ENCODE measurements at regions not wholly inside any gene's neighbourhood (a gene's known extent, or its start where the extent isn't known, plus 50 kb on each side); places are given as distances from the start of the nearest gene placed in this dataset.

DNA sequence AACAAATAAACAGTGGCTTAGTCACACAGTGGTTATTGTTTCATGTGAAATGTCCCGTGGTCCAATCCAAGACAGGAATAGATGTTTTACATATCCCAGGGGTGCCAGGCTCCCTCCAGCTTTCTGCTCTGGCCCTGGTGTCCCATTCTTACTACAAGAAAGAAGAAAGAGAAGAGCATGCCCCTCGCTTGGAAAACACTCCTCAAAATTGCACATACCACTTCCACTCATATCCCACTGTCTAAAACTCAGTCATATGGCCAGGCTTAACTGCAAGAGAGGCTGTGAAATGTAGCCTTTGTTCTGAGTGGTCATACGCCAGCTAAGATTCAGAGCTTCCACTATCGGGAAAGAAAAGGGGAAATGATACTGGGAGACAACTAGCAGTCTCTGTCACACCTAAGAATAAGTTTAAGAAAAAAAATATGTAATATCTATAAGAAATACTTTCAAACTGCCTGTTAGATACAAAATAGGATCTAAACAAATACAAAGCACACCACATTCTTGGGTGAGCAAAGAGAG lies 306.8 kb upstream of the FAM241A start:
- TF ChIP-seq, protein P1, sequence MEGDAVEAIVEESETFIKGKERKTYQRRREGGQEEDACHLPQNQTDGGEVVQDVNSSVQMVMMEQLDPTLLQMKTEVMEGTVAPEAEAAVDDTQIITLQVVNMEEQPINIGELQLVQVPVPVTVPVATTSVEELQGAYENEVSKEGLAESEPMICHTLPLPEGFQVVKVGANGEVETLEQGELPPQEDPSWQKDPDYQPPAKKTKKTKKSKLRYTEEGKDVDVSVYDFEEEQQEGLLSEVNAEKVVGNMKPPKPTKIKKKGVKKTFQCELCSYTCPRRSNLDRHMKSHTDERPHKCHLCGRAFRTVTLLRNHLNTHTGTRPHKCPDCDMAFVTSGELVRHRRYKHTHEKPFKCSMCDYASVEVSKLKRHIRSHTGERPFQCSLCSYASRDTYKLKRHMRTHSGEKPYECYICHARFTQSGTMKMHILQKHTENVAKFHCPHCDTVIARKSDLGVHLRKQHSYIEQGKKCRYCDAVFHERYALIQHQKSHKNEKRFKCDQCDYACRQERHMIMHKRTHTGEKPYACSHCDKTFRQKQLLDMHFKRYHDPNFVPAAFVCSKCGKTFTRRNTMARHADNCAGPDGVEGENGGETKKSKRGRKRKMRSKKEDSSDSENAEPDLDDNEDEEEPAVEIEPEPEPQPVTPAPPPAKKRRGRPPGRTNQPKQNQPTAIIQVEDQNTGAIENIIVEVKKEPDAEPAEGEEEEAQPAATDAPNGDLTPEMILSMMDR (IDR thresholded peaks at IDR 0.05) = no peak
- no peak for TF ChIP-seq POLR2A (IDR thresholded peaks at IDR 0.05)
